Endodermal cell (in vitro differentiated cells): ENCODE measurements at regions not wholly inside any gene's neighbourhood (a gene's known extent, or its start where the extent isn't known, plus 50 kb on each side); places are given as distances from the start of the nearest gene placed in this dataset.

ENCODE experiments used
- DNase-seq: peaks from one replicate; pipeline ENCODE4 v3.0.0-alpha.2; 2017
- H3K27ac ChIP-seq: 2 replicates; pipeline ENCODE4 v1.5.1; 2013; ENCODE audit warnings: mild to moderate bottlenecking, low read depth, low read length, moderate library complexity
- H3K27me3 ChIP-seq: 2 replicates; pipeline ENCODE4 v1.6.1; 2013; ENCODE audit warnings: mild to moderate bottlenecking, low read length, moderate library complexity; ENCODE audit not compliant: insufficient read depth, control insufficient read depth, poor library complexity, severe bottlenecking
- H3K36me3 ChIP-seq: 2 replicates; pipeline ENCODE4 v1.7.0; 2013; ENCODE audit warnings: mild to moderate bottlenecking, low read length, moderate library complexity; ENCODE audit not compliant: control insufficient read depth, insufficient read depth
- H3K4me1 ChIP-seq: one replicate; pipeline ENCODE4 v1.7.0; 2013; ENCODE audit warnings: low read length; ENCODE audit not compliant: control insufficient read depth, insufficient read depth
- H3K4me3 ChIP-seq: 2 replicates; pipeline ENCODE4 v1.5.1; 2013; ENCODE audit warnings: mild to moderate bottlenecking, low read length, moderate library complexity
- H3K9ac ChIP-seq: 2 replicates; pipeline ENCODE4 v1.6.1; 2013; ENCODE audit warnings: mild to moderate bottlenecking, low read length, moderate library complexity; ENCODE audit not compliant: poor library complexity, severe bottlenecking; ENCODE audit errors: extremely low read depth
- H3K9me3 ChIP-seq: 2 replicates; pipeline ENCODE4 v1.6.1; 2013; ENCODE audit warnings: mild to moderate bottlenecking, low read length, moderate library complexity; ENCODE audit not compliant: control insufficient read depth
- H3K27ac Mint-ChIP-seq: 2 replicates; pipeline ENCODE4 v1.8.0; 2020; ENCODE audit warnings: mixed read lengths
- H3K27me3 Mint-ChIP-seq: 2 replicates; pipeline ENCODE4 v1.8.0; 2021; ENCODE audit warnings: mild to moderate bottlenecking, mixed read lengths; ENCODE audit not compliant: insufficient read depth
- H3K36me3 Mint-ChIP-seq: 2 replicates; pipeline ENCODE4 v1.8.0; 2020; ENCODE audit warnings: low read depth, mixed read lengths
- H3K4me1 Mint-ChIP-seq: 2 replicates; pipeline ENCODE4 v1.8.0; 2020; ENCODE audit warnings: mixed read lengths
- H3K4me3 Mint-ChIP-seq: 2 replicates; pipeline ENCODE4 v1.8.0; 2020; ENCODE audit warnings: mild to moderate bottlenecking, moderate library complexity, mixed read lengths
- H3K9me3 Mint-ChIP-seq: 2 replicates; pipeline ENCODE4 v1.8.0; 2020; ENCODE audit warnings: mild to moderate bottlenecking, mixed read lengths
- WGBS, 2 experiments: methylation state at CpG; one replicate each; pipeline versions ENCODE4 v1.1.5 to v1.1.7; 2013; ENCODE audit warnings: missing lambda C conversion rate in 2 of 2, mixed read lengths in 1 of 2; ENCODE audit not compliant: insufficient coverage in 1 of 2, insufficient read length in 1 of 2; 5-methylcytosine and 5-hydroxymethylcytosine counted together
- TF ChIP-seq, protein P1 (sequence below): fragments of 200-600 bp; sonication (generic); conservative IDR thresholded peaks from 2 replicates; pipeline ENCODE4 v1.5.0; 2021; ENCODE audit warnings: antibody characterized with exemption, mild to moderate bottlenecking

DNA sequence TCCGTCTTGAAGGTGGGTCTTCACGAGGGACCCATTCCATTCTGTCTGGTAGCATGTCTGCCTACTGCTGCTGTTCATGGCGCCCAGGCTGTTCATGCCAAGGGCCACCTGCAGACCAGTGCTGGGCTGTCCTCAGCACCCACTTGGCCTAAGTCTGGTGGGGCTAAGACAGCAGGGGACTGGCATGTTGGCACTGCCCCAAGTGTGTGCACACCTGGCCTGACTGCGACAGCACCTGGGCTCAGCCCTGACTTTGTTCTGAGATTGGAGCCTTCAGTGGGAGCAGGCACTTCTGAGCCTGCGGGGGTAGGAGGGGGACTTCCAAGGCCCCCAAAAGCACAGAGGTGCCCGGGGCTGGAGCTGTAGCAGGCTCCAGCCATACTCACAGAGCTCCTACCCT is 250.8 kb upstream of the EDNRB start:
- Mint-ChIP-seq H3K36me3 (no peaks in the 10 kb centered on the region), H3K9me3 (no peaks in the 10 kb centered on the region), H3K27me3 (no peaks in the 10 kb centered on the region), H3K27ac (no peak overlapping the region), H3K4me3 (no peak overlapping the region), H3K4me1 (no peaks in the 10 kb centered on the region)
- WGBS, 2 experiments, result 91 to 92% methylated on average over 4 to 6 of the region's 6 CpGs
- TF ChIP-seq, protein P1, sequence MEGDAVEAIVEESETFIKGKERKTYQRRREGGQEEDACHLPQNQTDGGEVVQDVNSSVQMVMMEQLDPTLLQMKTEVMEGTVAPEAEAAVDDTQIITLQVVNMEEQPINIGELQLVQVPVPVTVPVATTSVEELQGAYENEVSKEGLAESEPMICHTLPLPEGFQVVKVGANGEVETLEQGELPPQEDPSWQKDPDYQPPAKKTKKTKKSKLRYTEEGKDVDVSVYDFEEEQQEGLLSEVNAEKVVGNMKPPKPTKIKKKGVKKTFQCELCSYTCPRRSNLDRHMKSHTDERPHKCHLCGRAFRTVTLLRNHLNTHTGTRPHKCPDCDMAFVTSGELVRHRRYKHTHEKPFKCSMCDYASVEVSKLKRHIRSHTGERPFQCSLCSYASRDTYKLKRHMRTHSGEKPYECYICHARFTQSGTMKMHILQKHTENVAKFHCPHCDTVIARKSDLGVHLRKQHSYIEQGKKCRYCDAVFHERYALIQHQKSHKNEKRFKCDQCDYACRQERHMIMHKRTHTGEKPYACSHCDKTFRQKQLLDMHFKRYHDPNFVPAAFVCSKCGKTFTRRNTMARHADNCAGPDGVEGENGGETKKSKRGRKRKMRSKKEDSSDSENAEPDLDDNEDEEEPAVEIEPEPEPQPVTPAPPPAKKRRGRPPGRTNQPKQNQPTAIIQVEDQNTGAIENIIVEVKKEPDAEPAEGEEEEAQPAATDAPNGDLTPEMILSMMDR, result no peak
- Histone ChIP-seq H3K9me3 (no peaks in the 10 kb centered on the region), H3K27ac (no peak overlapping the region), H3K4me1 (no peaks in the 10 kb centered on the region), H3K4me3 (no peak overlapping the region), H3K27me3 (no peaks in the 10 kb centered on the region), H3K36me3 (no peaks in the 10 kb centered on the region), H3K9ac (no peak overlapping the region)
- DNase-seq, result no peak

DNA sequence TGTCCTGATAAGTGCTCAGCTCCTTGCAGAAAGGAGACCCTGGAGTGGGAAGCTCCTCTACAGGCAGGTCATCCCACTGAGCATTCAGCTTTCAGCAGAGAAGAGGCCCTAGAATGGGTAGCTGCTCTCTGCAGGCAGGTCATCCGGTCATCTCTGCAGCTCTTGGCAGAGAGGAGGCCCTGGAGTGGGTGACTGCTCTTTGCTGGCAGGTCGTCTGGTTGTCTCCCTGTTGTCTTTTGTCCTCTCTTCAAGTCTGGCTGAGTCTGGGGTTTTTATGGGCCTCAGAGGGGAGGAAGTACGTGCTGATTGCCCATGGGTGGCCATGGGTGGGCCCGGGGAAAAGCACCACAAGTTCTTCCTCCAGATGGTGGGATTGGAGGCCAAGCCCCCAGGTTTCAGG is 250.3 kb upstream of the EDNRB start:
- DNase-seq, result peak; percentile 39
- Mint-ChIP-seq H3K9me3 (no peaks in the 10 kb centered on the region), H3K27ac (no peak overlapping the region), H3K4me3 (no peak overlapping the region), H3K36me3 (no peaks in the 10 kb centered on the region), H3K27me3 (no peaks in the 10 kb centered on the region), H3K4me1 (no peaks in the 10 kb centered on the region)
- no peaks in the 10 kb centered on the region for H3K4me1 ChIP-seq
- H3K4me3 ChIP-seq, result no peak overlapping the region
- TF ChIP-seq, protein P1, result no peak
- H3K36me3 ChIP-seq, result no peaks in the 10 kb centered on the region
- 90 to 92% methylated on average over 2 to 4 of the region's 4 CpGs for WGBS, 2 experiments
- no peak overlapping the region for H3K9ac ChIP-seq
- no peaks in the 10 kb centered on the region for H3K9me3 ChIP-seq
- H3K27me3 ChIP-seq, result no peaks in the 10 kb centered on the region
- H3K27ac ChIP-seq, result no peak overlapping the region

DNA sequence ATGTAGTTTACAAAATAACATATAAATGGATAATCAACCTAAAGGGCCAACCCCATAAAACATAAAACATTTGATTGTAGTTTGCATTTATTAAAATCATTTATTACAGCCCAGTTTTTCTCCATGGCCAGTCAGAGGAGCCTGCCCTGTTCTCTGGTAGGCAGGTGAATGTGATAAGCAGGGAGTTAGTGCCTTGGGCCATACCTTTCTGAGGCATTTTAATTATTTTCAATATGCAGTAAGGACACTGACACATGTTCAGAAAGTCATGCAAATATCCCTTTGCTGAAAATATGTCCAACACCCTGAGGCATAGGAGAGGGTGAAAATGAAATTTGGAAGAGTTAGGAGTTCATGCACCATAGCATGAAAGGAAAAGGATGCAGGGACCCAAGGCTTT is 242.6 kb upstream of the EDNRB start:
- Mint-ChIP-seq H3K27me3 (no peaks in the 10 kb centered on the region), H3K4me1 (no peaks in the 10 kb centered on the region), H3K4me3 (no peak overlapping the region), H3K27ac (no peak overlapping the region), H3K9me3 (no peaks in the 10 kb centered on the region), H3K36me3 (no peaks in the 10 kb centered on the region)
- Histone ChIP-seq H3K4me1 (no peaks in the 10 kb centered on the region), H3K27ac (no peak overlapping the region), H3K9ac (no peak overlapping the region), H3K9me3 (no peaks in the 10 kb centered on the region), H3K27me3 (no peaks in the 10 kb centered on the region), H3K4me3 (no peak overlapping the region), H3K36me3 (no peaks in the 10 kb centered on the region)
- DNase-seq, result no peak
- TF ChIP-seq, protein P1, result no peak
